T-helper 1 cell (primary cell): ENCODE measurements at regions not wholly inside any gene's neighbourhood (a gene's known extent, or its start where the extent isn't known, plus 50 kb on each side); places are given as distances from the start of the nearest gene placed in this dataset.

Experiments used
- DNase-seq, 5 donors: peaks; one replicate each; pipeline ENCODE4 v3.0.0-alpha.2; 2012 to 2020

- DNase-seq, result no peak
Observed at GRCh38 chr9:27752069-27752468, 178.8 kb upstream of the C9orf72 start.

- no peak for DNase-seq
Observed at GRCh38 chr9:27755846-27756245, 182.6 kb upstream of the C9orf72 start.

GRCh38 chr9:27756418-27756817 lies 183.1 kb upstream of the C9orf72 start:
- no peak for DNase-seq

GRCh38 chr9:27763831-27764230 lies 190.6 kb upstream of the C9orf72 start:
- no peak for DNase-seq

GRCh38 chr9:27765266-27766072 lies 192.2 kb upstream of the C9orf72 start:
- no peak for DNase-seq

- DNase-seq, result no peak
Observed at GRCh38 chr9:27766073-27766835, 193.0 kb upstream of the C9orf72 start.

- DNase-seq, result no peak
Observed at GRCh38 chr9:27768781-27769180, 195.5 kb upstream of the C9orf72 start.

- DNase-seq, result no peak
Observed at GRCh38 chr9:27770541-27770940, 197.3 kb upstream of the C9orf72 start.

- no peak for DNase-seq
Observed at GRCh38 chr9:27771803-27772545, 198.7 kb upstream of the C9orf72 start.

- DNase-seq, result peak in 1 of 5 donors; percentile 20
Observed at GRCh38 chr9:27784847-27785713, 211.8 kb upstream of the C9orf72 start.

GRCh38 chr9:27785714-27786100 lies 212.4 kb upstream of the C9orf72 start:
- peak in 1 of 5 donors; percentile 19 for DNase-seq

- DNase-seq, result no peak
Observed at GRCh38 chr9:27787891-27788290, 214.6 kb upstream of the C9orf72 start.

- DNase-seq, result no peak
Observed at GRCh38 chr9:27791311-27791710, 218.0 kb upstream of the C9orf72 start.

GRCh38 chr9:27792971-27793689 lies 219.8 kb upstream of the C9orf72 start:
- no peak for DNase-seq

- DNase-seq, result no peak
Observed at GRCh38 chr9:27799326-27799725, 226.0 kb upstream of the C9orf72 start.

- no peak for DNase-seq
Observed at GRCh38 chr9:27800159-27800558, 226.9 kb upstream of the C9orf72 start.

GRCh38 chr9:27800692-27801370 lies 227.6 kb upstream of the C9orf72 start:
- no peak for DNase-seq

- no peak for DNase-seq
Observed at GRCh38 chr9:27801545-27801944, 228.3 kb upstream of the C9orf72 start.

GRCh38 chr9:27802418-27802817 lies 229.1 kb upstream of the C9orf72 start:
- no peak for DNase-seq

- DNase-seq, result no peak
Observed at GRCh38 chr9:27808864-27809263, 235.6 kb upstream of the C9orf72 start.

GRCh38 chr9:27817747-27818146 lies 244.5 kb upstream of the C9orf72 start:
- DNase-seq, result no peak
